Activated CD8-positive, alpha-beta T cell treated with anti-CD3 and anti-CD28 coated beads for 36 hours (primary cell): ENCODE measurements at regions not wholly inside any gene's neighbourhood (a gene's known extent, or its start where the extent isn't known, plus 50 kb on each side); places are given as distances from the start of the nearest gene placed in this dataset.

Experiments used
- ATAC-seq: fragments of 200-7000 bp; cut with Tn5 transposase; one replicate; pipeline ENCODE4 v1.10.0; 2021; ENCODE audit warnings: mild to moderate bottlenecking, moderate library complexity
- CTCF ChIA-PET: fragments of 350-600 bp; sonication (Branson Sonifier 250); formaldehyde crosslinking; loops from one replicate; lab custom pipeline; 2021; ENCODE audit warnings: antibody characterized with exemption; lab: Charles Lee
- POLR2A ChIA-PET: fragments of 350-600 bp; sonication (Branson Sonifier 250); formaldehyde crosslinking; loops from one replicate; lab custom pipeline; 2021; ENCODE audit warnings: antibody characterized with exemption; lab: Charles Lee
- DNase-seq: peaks from one replicate; pipeline ENCODE4 v3.0.0-alpha.2; 2020
- H3K27ac Mint-ChIP-seq: one replicate; pipeline ENCODE4 v1.8.0; 2021; ENCODE audit warnings: mild to moderate bottlenecking, mixed read lengths
- H3K27me3 Mint-ChIP-seq: one replicate; pipeline ENCODE4 v1.8.0; 2021; ENCODE audit warnings: mixed read lengths
- H3K36me3 Mint-ChIP-seq: one replicate; pipeline ENCODE4 v1.8.0; 2021; ENCODE audit warnings: low read depth, mixed read lengths
- H3K4me1 Mint-ChIP-seq: one replicate; pipeline ENCODE4 v1.8.0; 2021; ENCODE audit warnings: low read depth, mixed read lengths
- H3K4me3 Mint-ChIP-seq: one replicate; pipeline ENCODE4 v1.8.0; 2021; ENCODE audit warnings: mild to moderate bottlenecking, moderate library complexity, mixed read lengths
- H3K9me3 Mint-ChIP-seq: one replicate; pipeline ENCODE4 v1.8.0; 2021; ENCODE audit warnings: mixed read lengths
- intact Hi-C: fragments of 100-400 bp; cut with micrococcal nuclease; formaldehyde crosslinking; loops from one replicate; pipeline ENCODE4 v1.10.0; 2022
- TF ChIP-seq, protein P1 (sequence below): fragments of 200-600 bp; IDR thresholded peaks from one replicate; pipeline ENCODE4 v1.8.0; 2022; ENCODE audit warnings: antibody characterized with exemption, mild to moderate bottlenecking

DNA sequence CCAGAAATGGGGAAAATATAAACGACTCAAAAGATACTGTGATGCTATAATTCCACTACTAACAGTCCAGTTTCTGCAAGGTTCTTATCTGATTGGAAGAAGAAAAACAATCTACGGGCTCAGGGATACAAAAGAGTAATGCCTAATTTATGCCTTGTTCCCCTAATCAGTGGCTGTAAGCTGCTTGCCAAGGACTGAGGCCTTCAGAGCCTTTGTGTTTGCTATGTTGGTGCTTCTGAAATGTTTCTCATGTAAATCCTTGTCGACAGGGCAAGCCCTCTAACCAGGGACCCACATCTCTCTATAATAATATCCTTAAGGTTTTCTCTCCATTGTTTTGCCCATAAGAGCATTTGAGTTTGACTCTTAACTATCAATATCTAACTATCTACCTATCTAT lies 89.7 kb upstream of the CLDN10 start:
- peaks cover 17% of the 10 kb centered on the region for H3K9me3 Mint-ChIP-seq
- no peak overlapping the region for H3K4me3 Mint-ChIP-seq
- no peak for DNase-seq
- H3K4me1 Mint-ChIP-seq: peaks cover 2% of the 10 kb centered on the region
- no peaks in the 10 kb centered on the region for H3K27me3 Mint-ChIP-seq
- intact Hi-C loops: no loop called here
- no peak for ATAC-seq
- CTCF ChIA-PET: no interaction called here
- H3K36me3 Mint-ChIP-seq: peaks cover 1% of the 10 kb centered on the region
- POLR2A ChIA-PET: no interaction called here
- TF ChIP-seq, protein P1, sequence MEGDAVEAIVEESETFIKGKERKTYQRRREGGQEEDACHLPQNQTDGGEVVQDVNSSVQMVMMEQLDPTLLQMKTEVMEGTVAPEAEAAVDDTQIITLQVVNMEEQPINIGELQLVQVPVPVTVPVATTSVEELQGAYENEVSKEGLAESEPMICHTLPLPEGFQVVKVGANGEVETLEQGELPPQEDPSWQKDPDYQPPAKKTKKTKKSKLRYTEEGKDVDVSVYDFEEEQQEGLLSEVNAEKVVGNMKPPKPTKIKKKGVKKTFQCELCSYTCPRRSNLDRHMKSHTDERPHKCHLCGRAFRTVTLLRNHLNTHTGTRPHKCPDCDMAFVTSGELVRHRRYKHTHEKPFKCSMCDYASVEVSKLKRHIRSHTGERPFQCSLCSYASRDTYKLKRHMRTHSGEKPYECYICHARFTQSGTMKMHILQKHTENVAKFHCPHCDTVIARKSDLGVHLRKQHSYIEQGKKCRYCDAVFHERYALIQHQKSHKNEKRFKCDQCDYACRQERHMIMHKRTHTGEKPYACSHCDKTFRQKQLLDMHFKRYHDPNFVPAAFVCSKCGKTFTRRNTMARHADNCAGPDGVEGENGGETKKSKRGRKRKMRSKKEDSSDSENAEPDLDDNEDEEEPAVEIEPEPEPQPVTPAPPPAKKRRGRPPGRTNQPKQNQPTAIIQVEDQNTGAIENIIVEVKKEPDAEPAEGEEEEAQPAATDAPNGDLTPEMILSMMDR: no peak
- H3K27ac Mint-ChIP-seq: no peak overlapping the region

DNA sequence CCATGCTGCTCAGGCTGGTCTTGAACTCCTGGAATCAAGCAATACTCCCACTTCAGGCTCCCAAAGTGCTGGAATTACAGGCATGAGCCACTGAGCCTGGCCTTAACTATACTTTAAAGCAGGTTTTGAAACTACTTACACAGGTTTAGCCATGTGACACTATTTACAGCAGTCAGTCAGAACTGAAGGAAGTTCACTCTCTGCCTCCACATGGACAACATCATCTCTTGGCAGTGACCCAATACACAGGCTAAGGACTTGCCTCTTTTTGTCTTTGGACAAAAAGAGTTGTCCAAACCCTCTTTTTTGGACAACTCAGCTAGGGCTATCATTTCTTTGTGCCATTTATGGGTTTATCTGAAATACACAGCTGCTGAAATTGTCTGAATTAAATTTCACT lies 89.0 kb upstream of the CLDN10 start:
- DNase-seq: no peak
- ATAC-seq: no peak
- Mint-ChIP-seq H3K4me3 (no peak overlapping the region), H3K4me1 (no peaks in the 10 kb centered on the region), H3K27ac (no peak overlapping the region), H3K36me3 (peaks cover 1% of the 10 kb centered on the region), H3K27me3 (peaks cover 2% of the 10 kb centered on the region), H3K9me3 (peaks cover 14% of the 10 kb centered on the region)
- intact Hi-C loops: no loop called here
- CTCF ChIA-PET: no interaction called here
- TF ChIP-seq, protein P1: no peak
- POLR2A ChIA-PET: no interaction called here

DNA sequence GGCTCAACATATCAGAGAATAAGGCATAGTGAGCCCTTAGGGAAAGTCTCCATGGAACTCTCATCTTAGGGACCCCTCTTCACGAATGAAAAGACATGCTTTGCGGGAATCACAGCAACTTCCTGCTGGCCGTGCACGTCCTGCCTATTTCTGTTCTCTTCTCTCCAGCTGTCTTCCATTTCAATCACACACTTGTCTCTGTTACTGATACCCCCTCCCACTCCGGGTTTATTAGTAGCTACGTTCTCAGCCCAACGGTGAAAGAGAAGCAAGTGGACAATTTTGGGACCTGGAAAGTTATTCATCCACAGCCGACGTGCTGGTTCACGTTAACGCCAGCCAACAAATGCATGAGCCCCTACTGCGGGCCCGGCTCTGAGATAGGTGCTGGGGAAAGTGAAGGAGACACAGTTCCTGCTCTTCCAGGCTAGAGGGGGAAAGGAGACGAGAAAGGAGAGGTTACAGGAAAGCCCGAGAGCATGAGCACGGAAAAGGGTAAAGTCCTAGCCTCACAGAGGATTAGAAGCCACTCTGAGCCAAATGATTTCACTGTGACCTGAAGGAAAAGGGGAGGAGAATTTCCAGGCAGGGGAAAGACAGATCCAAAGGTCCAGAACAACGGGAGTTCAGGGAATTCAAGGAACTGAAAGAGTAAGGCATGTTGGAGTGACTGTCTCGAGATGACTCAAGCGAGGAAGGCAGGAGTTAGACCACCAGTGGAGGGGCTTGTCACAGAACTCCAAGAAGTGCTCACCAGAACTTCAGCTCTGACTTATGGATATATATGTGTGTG lies 81.8 kb upstream of the CLDN10 start:
- ATAC-seq: no peak
- intact Hi-C loops: no loop called here
- no peaks in the 10 kb centered on the region for H3K9me3 Mint-ChIP-seq
- no peaks in the 10 kb centered on the region for H3K36me3 Mint-ChIP-seq
- H3K4me1 Mint-ChIP-seq: no peaks in the 10 kb centered on the region
- peaks cover 2% of the 10 kb centered on the region for H3K27me3 Mint-ChIP-seq
- CTCF ChIA-PET: interaction anchor here (1.4 to 2.1 kb wide), 2 partner anchors 9 to 10 kb away, joined by 4 to 7 read pairs; no protein-coding TSS in a partner anchor
- POLR2A ChIA-PET: no interaction called here
- no peak overlapping the region for H3K4me3 Mint-ChIP-seq
- no peak overlapping the region for H3K27ac Mint-ChIP-seq
- DNase-seq: no peak
- TF ChIP-seq, protein P1: no peak

DNA sequence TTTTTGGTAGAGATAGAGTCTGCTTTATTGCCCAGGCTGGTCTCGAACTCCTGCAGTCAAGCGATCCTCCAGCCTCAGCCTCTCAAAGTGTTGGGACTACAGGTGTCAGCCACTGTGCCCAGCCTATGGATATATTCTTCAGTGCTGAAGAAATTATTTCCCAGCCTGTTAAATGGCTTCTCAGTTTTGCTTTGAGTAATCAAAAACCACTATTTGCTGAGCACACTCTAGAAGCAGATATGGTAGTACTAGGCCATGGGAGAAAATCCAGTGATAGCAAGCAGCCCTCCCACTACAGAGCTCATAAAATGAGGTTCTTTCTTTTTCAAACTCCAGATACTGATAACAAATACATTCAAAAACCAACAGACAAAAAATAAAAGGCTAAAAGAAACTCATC lies 80.6 kb upstream of the CLDN10 start:
- TF ChIP-seq, protein P1: no peak
- no peaks in the 10 kb centered on the region for H3K36me3 Mint-ChIP-seq
- ChIA-PET CTCF (interaction anchor here (1.4 kb wide), 1 partner anchor 10 kb away, joined by 4 read pairs; no protein-coding TSS in a partner anchor), POLR2A (no interaction called here)
- H3K4me1 Mint-ChIP-seq: no peaks in the 10 kb centered on the region
- DNase-seq (no peak), ATAC-seq (no peak)
- H3K27me3 Mint-ChIP-seq: peaks cover 2% of the 10 kb centered on the region
- H3K9me3 Mint-ChIP-seq: no peaks in the 10 kb centered on the region
- no peak overlapping the region for H3K4me3 Mint-ChIP-seq
- intact Hi-C loops: no loop called here
- H3K27ac Mint-ChIP-seq: no peak overlapping the region

DNA sequence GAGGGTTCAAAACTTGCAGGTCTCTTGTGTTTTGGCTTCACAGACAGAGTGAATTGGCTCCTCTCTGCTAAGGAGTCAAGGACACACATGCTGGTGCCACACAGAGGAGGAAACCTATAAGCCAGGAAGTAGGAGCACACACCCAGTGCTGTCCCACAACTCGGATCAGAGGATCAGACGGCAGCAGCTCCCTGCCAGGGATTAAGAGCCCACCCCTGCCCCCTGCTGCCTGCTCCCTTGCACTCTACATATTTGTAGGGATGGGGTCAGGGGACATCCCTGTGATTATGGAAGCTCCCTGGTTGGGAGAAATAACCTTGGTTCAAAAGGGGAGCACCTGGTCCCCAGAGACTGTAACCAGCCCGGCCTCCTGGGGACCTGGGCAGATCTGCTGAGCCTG lies 77.5 kb upstream of the CLDN10 start:
- intact Hi-C loops: no loop called here
- ATAC-seq: no peak
- ChIA-PET POLR2A (no interaction called here), CTCF (interaction anchor here (1.0 to 2.4 kb wide), 2 partner anchors 28 to 70 kb away, joined by 3 to 10 read pairs; no protein-coding TSS in a partner anchor)
- H3K4me3 Mint-ChIP-seq: no peak overlapping the region
- H3K27me3 Mint-ChIP-seq: no peaks in the 10 kb centered on the region
- no peak overlapping the region for H3K27ac Mint-ChIP-seq
- H3K4me1 Mint-ChIP-seq: peaks cover 6% of the 10 kb centered on the region
- DNase-seq: no peak
- TF ChIP-seq, protein P1: no peak
- no peaks in the 10 kb centered on the region for H3K9me3 Mint-ChIP-seq
- H3K36me3 Mint-ChIP-seq: no peaks in the 10 kb centered on the region
